ENCODE measurements at regions not wholly inside any gene's neighbourhood (a gene's known extent, or its start where the extent isn't known, plus 50 kb on each side); places are given as distances from the start of the nearest gene placed in this dataset.

DNA sequence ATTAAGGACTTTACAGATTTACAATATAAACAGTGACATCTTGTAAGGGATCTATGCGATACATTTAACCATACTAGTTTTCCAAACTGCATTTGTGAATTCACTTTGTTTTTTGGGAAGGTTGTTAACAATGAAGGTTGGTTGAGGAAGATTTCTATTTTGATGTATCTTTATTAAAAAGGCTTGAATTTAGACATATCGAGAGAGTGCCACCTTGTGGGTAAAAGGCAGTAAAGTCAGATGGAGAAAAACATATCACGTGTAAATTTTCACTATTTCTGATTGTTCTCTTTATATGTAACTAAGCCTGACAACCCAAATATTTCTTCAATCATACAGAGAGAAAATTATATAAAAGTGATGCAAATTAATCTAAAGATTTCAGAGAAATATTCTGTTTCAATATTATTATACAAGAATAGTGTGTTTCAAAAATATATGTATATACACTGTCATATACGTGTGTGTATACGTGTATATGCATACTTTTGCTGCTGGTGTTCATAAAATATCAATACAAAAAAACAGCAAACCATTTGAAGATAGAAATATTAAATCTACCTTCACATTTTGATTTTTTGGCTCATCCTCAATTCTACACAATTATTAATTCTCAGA lies 988.6 kb downstream of the SORCS1 start:
- DNase-seq (ENCODE audit: low read depth, low spot score) = no peak
- H3K36me3 ChIP-seq (ENCODE audit: insufficient read depth, insufficient read length, low read length) = no peaks in the 10 kb centered on the region
- no peaks in the 10 kb centered on the region for H3K4me1 ChIP-seq (ENCODE audit: insufficient read depth, insufficient read length)
- TF ChIP-seq ZNF274 (IDR thresholded peaks at IDR 0.05; ENCODE audit: low read depth, low read length) (no peak), SUZ12 (IDR thresholded peaks at IDR 0.05; ENCODE audit: extremely low read depth, insufficient read depth, insufficient read length) (no peak), YY1 (IDR thresholded peaks at IDR 0.05; ENCODE audit: insufficient read depth, insufficient read length) (no peak)
- H3K9ac ChIP-seq (ENCODE audit: insufficient read length, low read depth) = no peak overlapping the region
- no peaks in the 10 kb centered on the region for H3K9me3 ChIP-seq (ENCODE audit: insufficient read depth, low read length)
- H3K27me3 ChIP-seq (ENCODE audit: insufficient read depth, insufficient read length) = no peaks in the 10 kb centered on the region
- H3K4me3 ChIP-seq (ENCODE audit: insufficient read length, low read depth) = no peak overlapping the region

DNA sequence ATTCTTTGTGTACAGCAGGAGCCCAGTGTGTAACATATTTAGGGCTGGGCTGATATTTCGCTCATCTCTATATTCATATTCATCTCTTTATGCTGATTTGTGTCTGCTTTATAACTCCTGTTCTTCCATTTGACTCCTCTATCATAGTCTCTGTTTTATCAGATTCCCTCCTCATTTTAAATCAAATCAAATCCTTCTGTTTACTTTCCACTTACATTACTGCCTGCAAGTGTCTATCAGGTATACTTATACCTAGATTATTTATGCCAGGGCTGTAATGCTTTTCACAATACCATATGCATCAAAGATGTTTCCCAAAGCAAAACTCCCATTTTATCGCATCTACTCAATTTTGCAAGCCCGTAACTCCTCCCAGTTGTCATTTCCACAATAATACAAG lies 990.7 kb downstream of the SORCS1 start:
- no peak for DNase-seq (ENCODE audit: low read depth, low spot score)
- H3K9ac ChIP-seq (ENCODE audit: insufficient read length, low read depth) = no peak overlapping the region
- no peaks in the 10 kb centered on the region for H3K4me1 ChIP-seq (ENCODE audit: insufficient read depth, insufficient read length)
- H3K4me3 ChIP-seq (ENCODE audit: insufficient read length, low read depth) = no peak overlapping the region
- H3K36me3 ChIP-seq (ENCODE audit: insufficient read depth, insufficient read length, low read length) = no peaks in the 10 kb centered on the region
- H3K9me3 ChIP-seq (ENCODE audit: insufficient read depth, low read length) = no peaks in the 10 kb centered on the region
- no peaks in the 10 kb centered on the region for H3K27me3 ChIP-seq (ENCODE audit: insufficient read depth, insufficient read length)
- TF ChIP-seq YY1 (IDR thresholded peaks at IDR 0.05; ENCODE audit: insufficient read depth, insufficient read length) = no peak
- TF ChIP-seq SUZ12 (IDR thresholded peaks at IDR 0.05; ENCODE audit: extremely low read depth, insufficient read depth, insufficient read length) = no peak
- no peak for TF ChIP-seq ZNF274 (IDR thresholded peaks at IDR 0.05; ENCODE audit: low read depth, low read length)

DNA sequence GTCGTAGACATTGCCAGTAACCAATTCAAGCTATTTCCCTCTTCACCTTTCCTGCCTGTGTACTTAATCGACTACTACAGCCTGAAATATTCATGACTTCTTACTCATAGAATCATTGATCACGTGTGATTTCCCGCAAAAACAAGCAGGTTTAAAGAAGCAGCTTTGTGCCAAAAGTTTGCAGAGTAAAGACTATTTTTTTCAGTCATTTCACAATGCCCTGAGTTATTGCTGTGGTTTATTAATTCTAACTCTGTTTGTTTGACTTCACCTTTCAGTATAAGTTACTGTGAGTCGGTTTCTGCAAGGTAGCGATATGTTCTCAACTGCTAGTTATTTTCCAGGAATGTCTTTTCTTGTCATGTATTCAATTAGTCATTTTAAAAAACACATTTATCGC lies 995.3 kb downstream of the SORCS1 start:
- TF ChIP-seq ZNF274 (IDR thresholded peaks at IDR 0.05; ENCODE audit: low read depth, low read length) = no peak
- no peak for TF ChIP-seq SUZ12 (IDR thresholded peaks at IDR 0.05; ENCODE audit: extremely low read depth, insufficient read depth, insufficient read length)
- TF ChIP-seq YY1 (IDR thresholded peaks at IDR 0.05; ENCODE audit: insufficient read depth, insufficient read length) = no peak
- H3K4me3 ChIP-seq (ENCODE audit: insufficient read length, low read depth) = no peak overlapping the region
- no peak overlapping the region for H3K9ac ChIP-seq (ENCODE audit: insufficient read length, low read depth)
- H3K36me3 ChIP-seq (ENCODE audit: insufficient read depth, insufficient read length, low read length) = no peaks in the 10 kb centered on the region
- no peaks in the 10 kb centered on the region for H3K9me3 ChIP-seq (ENCODE audit: insufficient read depth, low read length)
- H3K27me3 ChIP-seq (ENCODE audit: insufficient read depth, insufficient read length) = no peaks in the 10 kb centered on the region
- no peak for DNase-seq (ENCODE audit: low read depth, low spot score)
- H3K4me1 ChIP-seq (ENCODE audit: insufficient read depth, insufficient read length) = no peaks in the 10 kb centered on the region

DNA sequence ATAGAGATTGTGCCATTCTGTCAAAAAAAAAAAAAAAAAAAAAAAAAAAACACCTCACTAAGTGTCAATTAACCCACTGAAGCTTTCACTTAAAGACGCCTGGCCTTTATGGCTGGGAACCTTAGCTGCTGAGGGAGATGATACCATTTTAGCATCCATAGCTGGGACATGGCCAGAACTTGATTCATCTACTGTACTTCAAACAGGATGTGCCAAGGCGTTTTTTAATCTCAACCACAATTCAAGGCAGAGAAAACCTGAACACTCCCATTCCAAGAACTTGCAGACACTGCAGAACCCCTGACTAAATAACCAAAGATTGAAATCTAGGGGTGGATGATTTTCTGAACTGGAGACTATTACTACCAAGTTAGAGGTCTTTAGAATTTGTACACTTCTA lies 996.6 kb downstream of the SORCS1 start:
- Histone ChIP-seq H3K9ac (ENCODE audit: insufficient read length, low read depth) (no peak overlapping the region), H3K4me3 (ENCODE audit: insufficient read length, low read depth) (no peak overlapping the region), H3K4me1 (ENCODE audit: insufficient read depth, insufficient read length) (no peaks in the 10 kb centered on the region), H3K27me3 (ENCODE audit: insufficient read depth, insufficient read length) (no peaks in the 10 kb centered on the region), H3K36me3 (ENCODE audit: insufficient read depth, insufficient read length, low read length) (no peaks in the 10 kb centered on the region), H3K9me3 (ENCODE audit: insufficient read depth, low read length) (no peaks in the 10 kb centered on the region)
- DNase-seq (ENCODE audit: low read depth, low spot score) = no peak
- TF ChIP-seq YY1 (IDR thresholded peaks at IDR 0.05; ENCODE audit: insufficient read depth, insufficient read length) (no peak), ZNF274 (IDR thresholded peaks at IDR 0.05; ENCODE audit: low read depth, low read length) (no peak), SUZ12 (IDR thresholded peaks at IDR 0.05; ENCODE audit: extremely low read depth, insufficient read depth, insufficient read length) (no peak)

DNA sequence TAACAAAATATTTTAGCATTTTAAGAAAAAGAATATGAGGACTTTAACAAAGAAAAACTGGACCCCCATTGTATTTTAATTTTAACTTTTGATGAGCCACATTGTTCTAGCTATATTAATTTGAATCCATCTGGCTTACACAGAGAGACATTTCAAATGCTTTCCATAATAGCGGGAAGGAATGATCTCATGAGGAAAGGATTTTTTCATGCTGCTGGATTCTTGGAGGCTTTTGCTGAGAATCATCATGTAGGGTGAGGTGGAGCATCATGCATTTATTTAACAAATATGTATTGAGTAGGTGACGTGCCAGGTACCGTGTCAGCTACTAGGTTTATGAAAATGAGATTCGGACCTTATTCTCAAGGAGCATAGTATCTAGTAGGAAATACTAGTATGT lies 1006.3 kb downstream of the SORCS1 start:
- Histone ChIP-seq H3K9me3 (ENCODE audit: insufficient read depth, low read length) (no peaks in the 10 kb centered on the region), H3K4me3 (ENCODE audit: insufficient read length, low read depth) (no peak overlapping the region), H3K36me3 (ENCODE audit: insufficient read depth, insufficient read length, low read length) (no peaks in the 10 kb centered on the region), H3K27me3 (ENCODE audit: insufficient read depth, insufficient read length) (no peaks in the 10 kb centered on the region), H3K9ac (ENCODE audit: insufficient read length, low read depth) (no peak overlapping the region), H3K4me1 (ENCODE audit: insufficient read depth, insufficient read length) (no peaks in the 10 kb centered on the region)
- no peak for DNase-seq (ENCODE audit: low read depth, low spot score)
- no peak for TF ChIP-seq ZNF274 (IDR thresholded peaks at IDR 0.05; ENCODE audit: low read depth, low read length)
- no peak for TF ChIP-seq YY1 (IDR thresholded peaks at IDR 0.05; ENCODE audit: insufficient read depth, insufficient read length)
- no peak for TF ChIP-seq SUZ12 (IDR thresholded peaks at IDR 0.05; ENCODE audit: extremely low read depth, insufficient read depth, insufficient read length)

DNA sequence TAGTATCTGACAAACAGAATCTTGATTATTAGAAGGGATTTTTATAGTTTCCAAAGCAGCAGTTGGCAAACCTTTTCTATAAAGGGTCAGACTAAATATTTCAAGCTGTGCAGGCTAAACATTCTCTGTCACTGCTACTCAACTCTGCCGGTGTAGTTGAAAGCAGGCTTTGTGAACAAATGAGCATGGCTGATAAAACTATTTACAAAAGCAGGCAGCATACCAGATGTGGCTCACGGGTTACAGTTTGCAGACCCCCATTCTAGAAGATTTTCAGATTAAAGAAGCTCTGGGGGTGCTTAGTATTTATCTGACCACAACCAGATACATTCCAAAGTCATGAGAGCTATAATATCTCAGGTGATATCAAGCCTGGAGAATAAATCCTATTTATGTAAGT lies 1017.5 kb downstream of the SORCS1 start:
- Histone ChIP-seq H3K4me1 (ENCODE audit: insufficient read depth, insufficient read length) (no peaks in the 10 kb centered on the region), H3K4me3 (ENCODE audit: insufficient read length, low read depth) (no peak overlapping the region), H3K9ac (ENCODE audit: insufficient read length, low read depth) (no peak overlapping the region), H3K27me3 (ENCODE audit: insufficient read depth, insufficient read length) (no peaks in the 10 kb centered on the region), H3K36me3 (ENCODE audit: insufficient read depth, insufficient read length, low read length) (no peaks in the 10 kb centered on the region), H3K9me3 (ENCODE audit: insufficient read depth, low read length) (no peaks in the 10 kb centered on the region)
- TF ChIP-seq YY1 (IDR thresholded peaks at IDR 0.05; ENCODE audit: insufficient read depth, insufficient read length) = no peak
- no peak for TF ChIP-seq SUZ12 (IDR thresholded peaks at IDR 0.05; ENCODE audit: extremely low read depth, insufficient read depth, insufficient read length)
- no peak for TF ChIP-seq ZNF274 (IDR thresholded peaks at IDR 0.05; ENCODE audit: low read depth, low read length)
- no peak for DNase-seq (ENCODE audit: low read depth, low spot score)

DNA sequence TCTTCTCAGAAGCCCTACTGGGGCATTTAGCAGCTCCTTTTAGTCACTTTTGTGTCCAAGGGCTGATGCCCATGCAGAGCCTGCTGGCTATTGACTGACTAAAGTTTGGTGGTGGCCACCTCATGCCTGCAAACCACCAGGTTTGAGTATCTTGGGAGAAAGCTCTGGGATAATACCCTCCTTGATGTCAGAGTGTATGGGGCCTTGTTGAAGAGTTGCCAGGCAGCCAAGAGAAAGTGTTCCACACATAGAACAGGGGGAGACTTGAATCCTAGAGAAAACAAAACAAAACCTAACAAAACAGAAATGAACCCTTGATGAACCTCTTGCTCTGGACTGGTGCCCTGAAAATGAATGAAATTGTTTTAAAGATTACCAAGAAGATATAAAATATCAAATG lies 1024.6 kb downstream of the SORCS1 start:
- Histone ChIP-seq H3K27me3 (ENCODE audit: insufficient read depth, insufficient read length) (no peaks in the 10 kb centered on the region), H3K36me3 (ENCODE audit: insufficient read depth, insufficient read length, low read length) (no peaks in the 10 kb centered on the region), H3K4me1 (ENCODE audit: insufficient read depth, insufficient read length) (no peaks in the 10 kb centered on the region), H3K9me3 (ENCODE audit: insufficient read depth, low read length) (no peaks in the 10 kb centered on the region), H3K9ac (ENCODE audit: insufficient read length, low read depth) (no peak overlapping the region), H3K4me3 (ENCODE audit: insufficient read length, low read depth) (no peak overlapping the region)
- no peak for DNase-seq (ENCODE audit: low read depth, low spot score)
- TF ChIP-seq ZNF274 (IDR thresholded peaks at IDR 0.05; ENCODE audit: low read depth, low read length) = no peak
- no peak for TF ChIP-seq SUZ12 (IDR thresholded peaks at IDR 0.05; ENCODE audit: extremely low read depth, insufficient read depth, insufficient read length)
- TF ChIP-seq YY1 (IDR thresholded peaks at IDR 0.05; ENCODE audit: insufficient read depth, insufficient read length) = no peak

All from NT2/D1 (cell line).